Astrocyte of the hippocampus (primary cell): ENCODE measurements at regions not wholly inside any gene's neighbourhood (a gene's known extent, or its start where the extent isn't known, plus 50 kb on each side); places are given as distances from the start of the nearest gene placed in this dataset.
"Not testable (repeated sequence)": the region's sequence is repeated elsewhere in the genome, so short reads cannot be mapped to it uniquely, and the experiment has no call there.

Experiments used
- DNase-seq: peaks from one replicate; pipeline ENCODE4 v3.0.0; 2011; ENCODE audit warnings: low read depth, low spot score

DNA sequence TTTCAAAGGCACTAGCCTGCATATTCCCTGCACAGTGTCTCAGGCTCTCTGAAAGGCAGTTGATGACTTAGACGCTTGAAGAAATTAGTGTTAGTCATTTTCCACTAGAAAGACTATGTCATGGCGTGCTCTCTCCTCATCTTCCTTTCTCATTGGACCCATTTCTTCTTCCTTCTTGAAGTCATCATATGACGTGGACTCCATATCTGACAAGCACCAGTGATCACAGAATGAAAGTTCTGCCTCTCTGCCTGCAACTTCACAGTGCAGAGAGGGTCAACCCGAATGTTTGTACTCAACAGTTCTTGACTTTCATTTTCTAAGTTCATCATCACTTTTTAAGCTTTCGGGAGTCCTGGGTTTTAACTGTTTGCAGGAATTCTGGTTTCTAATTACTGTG lies 63.7 kb upstream of the CYRIA start:
- no peak for DNase-seq

DNA sequence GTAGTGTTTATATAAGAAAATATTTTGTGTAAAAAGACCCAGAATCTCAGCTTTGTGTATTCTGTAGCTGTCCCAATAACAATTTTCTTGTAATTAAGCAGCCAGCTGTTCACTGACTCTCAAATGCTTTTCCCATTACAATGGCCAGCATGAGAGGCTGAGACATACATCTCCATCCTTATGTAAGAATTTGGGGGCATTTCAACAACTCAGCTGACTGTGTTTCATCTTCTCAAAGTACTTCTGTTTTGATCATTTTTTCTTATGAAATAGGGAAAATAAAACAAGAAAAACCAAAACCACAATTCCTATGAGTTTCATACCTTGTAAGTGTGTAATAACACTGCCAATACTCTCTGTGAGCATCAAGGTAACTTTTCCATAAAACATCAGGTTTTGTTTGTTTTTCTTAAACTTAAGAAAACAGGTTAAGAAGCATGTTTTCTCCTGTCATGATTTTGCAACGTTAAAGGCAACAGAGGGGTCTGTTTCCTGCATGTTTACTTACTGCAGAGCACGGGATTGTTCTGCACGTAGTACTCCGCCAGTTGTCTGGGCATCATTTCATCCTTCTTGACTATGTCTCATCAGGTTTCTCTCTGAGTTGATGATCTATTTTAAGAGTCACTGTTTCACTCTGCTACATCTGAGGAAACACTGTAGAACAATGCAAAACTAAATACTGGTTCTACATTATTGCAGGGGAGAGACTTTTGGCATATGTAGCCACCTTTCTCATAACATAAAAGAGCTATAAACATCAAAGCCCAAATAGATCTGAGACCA lies 62.9 kb upstream of the CYRIA start:
- DNase-seq: no peak

DNA sequence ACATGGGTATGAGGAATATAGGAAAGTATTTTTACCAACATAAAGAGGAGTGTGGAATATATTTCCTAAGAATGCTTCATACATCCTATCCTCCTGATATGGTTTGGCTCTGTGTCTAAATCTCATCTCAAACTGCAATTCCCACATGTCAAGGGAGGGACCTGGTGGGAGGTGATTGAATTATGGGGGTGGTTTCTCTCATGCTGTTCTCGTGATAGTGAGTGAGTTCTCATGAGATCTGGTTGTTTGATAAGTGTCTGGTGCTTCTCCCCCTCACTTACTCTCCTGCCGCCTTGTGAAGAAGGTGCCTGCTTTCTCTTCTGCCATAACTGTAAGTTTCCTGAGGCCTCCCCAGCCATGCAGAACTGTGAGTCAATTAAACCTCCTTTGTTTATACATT lies 62.2 kb upstream of the CYRIA start:
- DNase-seq: not testable (repeated sequence)

GRCh38 chr2:16727256-16727655 lies 61.6 kb upstream of the CYRIA start:
- peak; percentile 41 for DNase-seq

GRCh38 chr2:16726577-16726976 lies 60.9 kb upstream of the CYRIA start:
- no peak for DNase-seq

DNA sequence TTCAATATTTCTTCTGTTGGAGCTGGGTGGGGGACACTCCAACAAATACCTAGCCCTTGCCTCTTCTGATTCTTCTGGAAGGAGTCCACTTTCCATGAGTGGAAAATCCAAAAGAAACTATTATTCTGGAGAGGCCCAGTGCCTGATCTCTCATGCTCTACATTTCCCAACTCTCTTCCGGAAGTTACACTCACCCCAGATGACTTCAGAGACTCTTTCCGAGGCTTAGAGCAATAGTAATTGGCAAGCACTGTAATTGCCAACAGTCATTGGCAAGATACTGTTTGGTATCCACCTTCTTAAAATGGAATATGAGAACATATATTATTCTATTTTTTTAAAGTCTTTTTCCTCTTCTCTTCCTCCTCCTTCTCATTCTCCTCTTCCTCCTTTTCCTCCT lies 60.5 kb upstream of the CYRIA start:
- DNase-seq: no peak

DNA sequence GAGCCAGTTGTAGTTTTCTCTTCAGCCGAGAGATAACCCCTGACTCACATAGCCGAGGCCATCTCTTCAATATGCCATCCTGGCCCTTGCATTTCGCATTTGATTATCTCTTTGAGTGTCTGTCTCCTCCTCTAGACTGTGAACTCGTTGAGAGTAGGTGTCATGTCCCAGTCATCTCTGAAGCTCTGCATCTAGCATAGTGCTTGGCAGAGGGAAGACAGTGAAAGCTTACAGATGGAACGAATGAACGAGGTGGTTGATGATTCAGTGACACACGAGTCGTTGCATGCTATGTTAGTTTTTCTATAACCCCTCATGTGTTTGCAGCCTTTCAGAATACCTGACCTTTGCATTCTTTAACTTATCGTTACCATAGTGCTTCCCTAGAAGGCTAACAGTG lies 59.9 kb upstream of the CYRIA start:
- no peak for DNase-seq

GRCh38 chr2:16722677-16723076 lies 57.0 kb upstream of the CYRIA start:
- DNase-seq: no peak

DNA sequence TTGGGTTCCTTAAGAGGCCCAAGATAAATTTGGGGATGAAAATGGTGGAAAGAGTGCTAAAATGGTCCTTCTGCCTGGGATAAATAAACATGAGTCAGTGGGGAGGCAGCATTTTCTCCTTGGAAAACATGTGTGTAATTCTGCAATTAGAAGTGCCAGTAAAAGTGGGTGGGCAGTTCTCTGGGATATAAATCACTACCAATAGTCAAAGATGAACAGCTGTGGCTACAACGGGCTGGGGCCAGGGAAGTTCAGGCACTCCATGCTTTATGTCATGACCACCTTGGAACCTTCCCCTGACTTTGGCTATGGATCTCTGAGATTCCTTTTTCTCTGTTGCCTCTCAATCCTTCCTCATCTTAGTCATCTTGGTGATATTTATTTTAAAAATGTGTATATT lies 56.5 kb upstream of the CYRIA start:
- no peak for DNase-seq

GRCh38 chr2:16721529-16721928 lies 55.9 kb upstream of the CYRIA start:
- DNase-seq: not testable (repeated sequence)

GRCh38 chr2:16720737-16721136 lies 55.1 kb upstream of the CYRIA start:
- DNase-seq: not testable (repeated sequence)

GRCh38 chr2:16719485-16719808 lies 53.8 kb upstream of the CYRIA start:
- no peak for DNase-seq

- no peak for DNase-seq
Observed at GRCh38 chr2:16718576-16719484, 53.2 kb upstream of the CYRIA start.

- no peak for DNase-seq
Observed at GRCh38 chr2:16717477-16717876, 51.8 kb upstream of the CYRIA start.

DNA sequence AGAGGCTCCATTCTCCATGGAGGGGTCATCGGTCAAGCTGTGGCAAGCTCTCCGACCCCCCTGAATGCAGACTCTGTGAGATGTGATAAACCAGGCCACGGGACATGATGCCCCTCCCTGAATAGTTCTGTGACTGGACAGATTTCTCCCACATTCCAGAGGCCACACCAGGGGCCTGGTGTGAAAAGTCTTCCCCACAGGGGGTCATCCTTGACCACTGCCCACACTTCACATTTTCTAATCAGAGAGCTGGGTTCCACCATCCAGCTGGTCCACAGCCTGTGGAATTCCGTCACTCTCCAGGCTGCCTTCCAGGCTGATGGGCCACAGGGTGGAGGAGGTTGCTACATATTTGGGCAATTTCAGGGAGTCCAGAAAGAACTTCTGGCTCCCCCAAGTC lies 51.3 kb upstream of the CYRIA start:
- no peak for DNase-seq

DNA sequence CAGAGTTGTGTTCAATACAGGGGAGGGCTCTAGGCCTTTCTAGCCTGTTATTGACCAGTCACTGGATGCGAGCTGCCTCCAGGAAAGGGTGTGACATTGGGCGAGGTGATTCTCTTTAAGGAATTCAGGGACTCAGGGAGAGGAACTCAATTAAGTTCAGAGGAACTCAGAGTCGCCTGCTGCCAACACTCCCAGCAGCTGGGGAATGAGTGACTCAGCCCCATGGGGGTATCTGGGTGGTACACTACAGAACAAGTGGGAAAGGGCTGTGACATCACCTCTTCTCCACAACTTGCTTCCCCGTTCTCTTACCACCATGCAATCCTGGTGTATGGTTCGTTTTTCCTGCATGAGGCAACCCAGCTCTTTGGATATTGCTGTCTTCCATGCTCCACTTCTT lies 50.4 kb upstream of the CYRIA start:
- peak; percentile 37 for DNase-seq
